Neural cell (in vitro differentiated cells): ENCODE measurements at regions not wholly inside any gene's neighbourhood (a gene's known extent, or its start where the extent isn't known, plus 50 kb on each side); places are given as distances from the start of the nearest gene placed in this dataset.

Experiments
- H2AFZ ChIP-seq: fragments of 200-600, 300-800 bp; sonication (generic), shearing (Covaris generic); 2 replicates; pipeline ENCODE4 v1.6.0; 2014; ENCODE audit warnings: low read depth, mild to moderate bottlenecking, antibody characterized with exemption, low read length, moderate library complexity
- H3F3A ChIP-seq: fragments of 200-600 bp; shearing (Covaris generic); 2 replicates; pipeline ENCODE4 v1.6.1; 2016; ENCODE audit warnings: mild to moderate bottlenecking, moderate library complexity, mixed read lengths, antibody characterized with exemption, low read length; ENCODE audit not compliant: insufficient read depth, poor library complexity, severe bottlenecking
- H3K27ac ChIP-seq: fragments of 200-600, 300-800 bp; sonication (generic), shearing (Covaris generic); 2 replicates; pipeline ENCODE4 v1.5.1; 2014; ENCODE audit warnings: mild to moderate bottlenecking, low read length, moderate library complexity
- H3K27me3 ChIP-seq: fragments of 300-800, 200-600 bp; sonication (generic), shearing (Covaris generic); 2 replicates; pipeline ENCODE4 v1.6.0; 2014; ENCODE audit warnings: mild to moderate bottlenecking, low read depth, low read length, moderate library complexity; ENCODE audit not compliant: insufficient read depth
- H3K36me3 ChIP-seq: fragments of 300-800, 200-600 bp; sonication (generic), shearing (Covaris generic); 2 replicates; pipeline ENCODE4 v1.5.1; 2014; ENCODE audit warnings: mild to moderate bottlenecking, antibody characterized with exemption, low read length, moderate library complexity; ENCODE audit not compliant: insufficient read depth
- H3K4me2 ChIP-seq: fragments of 300-800, 200-600 bp; sonication (generic), shearing (Covaris generic); 2 replicates; pipeline ENCODE4 v1.6.0; 2014; ENCODE audit warnings: mild to moderate bottlenecking, low read length
- H3K4me3 ChIP-seq: fragments of 300-800, 200-600 bp; sonication (generic), shearing (Covaris generic); 2 replicates; pipeline ENCODE4 v1.5.1; 2014; ENCODE audit warnings: mild to moderate bottlenecking, low read length, moderate library complexity
- H3K79me2 ChIP-seq: fragments of 200-600 bp; shearing (Covaris generic); replicated peaks from 2 replicates; pipeline ENCODE4 v1.6.0; 2014; ENCODE audit warnings: mild to moderate bottlenecking, low read length, moderate library complexity; ENCODE audit not compliant: insufficient read depth
- H3K9ac ChIP-seq: fragments of 300-800, 200-600 bp; sonication (generic), shearing (Covaris generic); 2 replicates; pipeline ENCODE4 v1.6.1; 2016; ENCODE audit warnings: mild to moderate bottlenecking, low read length, mixed read lengths
- H3K9me2 ChIP-seq: fragments of 200-600 bp; shearing (Covaris generic); 2 replicates; pipeline ENCODE4 v1.6.1; 2016; ENCODE audit warnings: mild to moderate bottlenecking, low read length, mixed read lengths; ENCODE audit not compliant: insufficient read depth
- H3K9me3 ChIP-seq: fragments of 200-600, 300-800 bp; sonication (generic), shearing (Covaris generic); 2 replicates; pipeline ENCODE4 v1.6.1; 2016; ENCODE audit warnings: mild to moderate bottlenecking, mixed run types, low read length, moderate library complexity, mixed read lengths
- H4K20me1 ChIP-seq: fragments of 200-600 bp; shearing (Covaris generic); 2 replicates; pipeline ENCODE4 v1.6.1; 2016; ENCODE audit warnings: mild to moderate bottlenecking, mixed run types; ENCODE audit not compliant: insufficient read depth
- EP300 ChIP-seq: fragments of 450-650 bp; conservative IDR thresholded peaks from 2 replicates; pipeline ENCODE4 v1.6.1; 2014; ENCODE audit warnings: antibody characterized with exemption, mild to moderate bottlenecking, moderate library complexity; ENCODE audit not compliant: poor library complexity, severe bottlenecking
- EZH2 ChIP-seq: fragments of 200-600, 300-800 bp; shearing (Covaris generic), sonication (generic); IDR thresholded peaks from 2 replicates; pipeline ENCODE4 v1.6.1; 2014; ENCODE audit warnings: antibody characterized with exemption, low read length, borderline replicate concordance, mild to moderate bottlenecking; ENCODE audit not compliant: insufficient read depth, poor library complexity, severe bottlenecking
- MXI1 ChIP-seq: fragments of 450-650 bp; conservative IDR thresholded peaks from 2 replicates; pipeline ENCODE4 v1.6.1; 2014; ENCODE audit warnings: antibody characterized with exemption, mild to moderate bottlenecking; ENCODE audit not compliant: poor library complexity, severe bottlenecking
- POLR2AphosphoS5 ChIP-seq: IDR thresholded peaks from 2 replicates; pipeline ENCODE4 v1.6.1; 2012
- RAD21 ChIP-seq: fragments of 450-650 bp; conservative IDR thresholded peaks from 2 replicates; pipeline ENCODE4 v1.6.1; 2014; ENCODE audit warnings: antibody characterized with exemption, mild to moderate bottlenecking, moderate library complexity
- SMC3 ChIP-seq: fragments of 450-650 bp; conservative IDR thresholded peaks from 2 replicates; pipeline ENCODE4 v1.6.1; 2014; ENCODE audit warnings: antibody characterized with exemption, mild to moderate bottlenecking, moderate library complexity; ENCODE audit not compliant: poor library complexity
- TAF1 ChIP-seq: IDR thresholded peaks from 2 replicates; pipeline ENCODE4 v1.6.1; 2012; ENCODE audit warnings: low read depth
- TF ChIP-seq, protein P1 (sequence below): IDR thresholded peaks from 2 replicates; pipeline ENCODE4 v1.6.1; 2012; ENCODE audit warnings: borderline replicate concordance
- TF ChIP-seq, protein P2 (sequence below): fragments of 450-650 bp; IDR thresholded peaks from 2 replicates; pipeline ENCODE4 v1.5.1; 2014; ENCODE audit warnings: antibody characterized with exemption, mild to moderate bottlenecking, moderate library complexity; ENCODE audit not compliant: poor library complexity, severe bottlenecking

DNA sequence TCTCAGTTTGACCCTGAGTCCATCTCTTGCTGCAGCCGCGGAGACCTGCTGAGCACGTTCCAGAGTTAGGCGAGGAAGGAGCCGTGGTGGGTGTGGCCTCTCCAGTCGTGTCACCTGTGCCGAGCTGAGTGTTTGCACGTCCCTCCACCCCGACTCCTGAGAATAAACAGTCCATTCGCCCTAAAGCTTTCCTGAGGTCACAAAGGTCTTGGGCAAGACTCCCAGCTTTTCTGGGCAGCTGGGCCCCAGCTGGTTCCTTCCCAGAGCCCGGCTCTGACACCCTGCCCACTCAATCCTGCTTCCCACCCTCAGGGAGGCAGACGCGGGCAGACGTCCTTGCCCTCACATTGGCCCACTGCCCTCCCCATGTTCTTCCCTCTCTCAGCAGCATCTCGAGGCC, 142.2 kb downstream of the KCTD15 start:
- Histone ChIP-seq H3K9ac (no peak overlapping the region), H3K79me2 (no peaks in the 10 kb centered on the region), H3K36me3 (no peaks in the 10 kb centered on the region), H3K27me3 (no peaks in the 10 kb centered on the region), H2AFZ (no peak overlapping the region), H3F3A (no peaks in the 10 kb centered on the region), H3K4me2 (no peak overlapping the region), H4K20me1 (no peaks in the 10 kb centered on the region), H3K4me3 (no peak overlapping the region), H3K9me3 (no peaks in the 10 kb centered on the region), H3K27ac (no peak overlapping the region), H3K9me2 (no peaks in the 10 kb centered on the region)
- no peak for TF ChIP-seq EP300
- TF ChIP-seq, protein P1, sequence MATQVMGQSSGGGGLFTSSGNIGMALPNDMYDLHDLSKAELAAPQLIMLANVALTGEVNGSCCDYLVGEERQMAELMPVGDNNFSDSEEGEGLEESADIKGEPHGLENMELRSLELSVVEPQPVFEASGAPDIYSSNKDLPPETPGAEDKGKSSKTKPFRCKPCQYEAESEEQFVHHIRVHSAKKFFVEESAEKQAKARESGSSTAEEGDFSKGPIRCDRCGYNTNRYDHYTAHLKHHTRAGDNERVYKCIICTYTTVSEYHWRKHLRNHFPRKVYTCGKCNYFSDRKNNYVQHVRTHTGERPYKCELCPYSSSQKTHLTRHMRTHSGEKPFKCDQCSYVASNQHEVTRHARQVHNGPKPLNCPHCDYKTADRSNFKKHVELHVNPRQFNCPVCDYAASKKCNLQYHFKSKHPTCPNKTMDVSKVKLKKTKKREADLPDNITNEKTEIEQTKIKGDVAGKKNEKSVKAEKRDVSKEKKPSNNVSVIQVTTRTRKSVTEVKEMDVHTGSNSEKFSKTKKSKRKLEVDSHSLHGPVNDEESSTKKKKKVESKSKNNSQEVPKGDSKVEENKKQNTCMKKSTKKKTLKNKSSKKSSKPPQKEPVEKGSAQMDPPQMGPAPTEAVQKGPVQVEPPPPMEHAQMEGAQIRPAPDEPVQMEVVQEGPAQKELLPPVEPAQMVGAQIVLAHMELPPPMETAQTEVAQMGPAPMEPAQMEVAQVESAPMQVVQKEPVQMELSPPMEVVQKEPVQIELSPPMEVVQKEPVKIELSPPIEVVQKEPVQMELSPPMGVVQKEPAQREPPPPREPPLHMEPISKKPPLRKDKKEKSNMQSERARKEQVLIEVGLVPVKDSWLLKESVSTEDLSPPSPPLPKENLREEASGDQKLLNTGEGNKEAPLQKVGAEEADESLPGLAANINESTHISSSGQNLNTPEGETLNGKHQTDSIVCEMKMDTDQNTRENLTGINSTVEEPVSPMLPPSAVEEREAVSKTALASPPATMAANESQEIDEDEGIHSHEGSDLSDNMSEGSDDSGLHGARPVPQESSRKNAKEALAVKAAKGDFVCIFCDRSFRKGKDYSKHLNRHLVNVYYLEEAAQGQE = no peak
- no peak for TF ChIP-seq MXI1
- TF ChIP-seq EZH2 = no peak
- no peak for TF ChIP-seq SMC3
- TF ChIP-seq POLR2AphosphoS5 = no peak

DNA sequence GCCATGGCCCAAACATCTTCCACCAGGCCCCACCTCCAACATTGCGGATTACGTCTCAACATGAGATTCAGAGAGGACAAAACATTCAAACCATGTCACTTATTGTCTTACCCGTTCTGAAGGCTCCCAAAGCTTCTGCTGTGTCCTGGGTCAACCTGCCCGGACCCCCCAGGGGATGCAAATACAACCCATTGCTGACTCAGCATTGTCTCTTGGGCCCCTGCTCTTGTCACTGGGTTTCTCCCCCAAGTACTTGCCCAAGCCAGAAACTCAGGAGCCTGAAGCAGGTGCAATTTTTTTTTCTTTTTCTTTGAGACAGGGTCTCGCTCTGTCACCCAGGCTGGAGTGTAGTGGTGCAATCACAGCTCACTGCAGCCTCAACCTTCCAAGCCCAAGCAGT, 144.5 kb downstream of the KCTD15 start:
- H3K36me3 ChIP-seq = no peaks in the 10 kb centered on the region
- no peaks in the 10 kb centered on the region for H4K20me1 ChIP-seq
- no peaks in the 10 kb centered on the region for H3K9me2 ChIP-seq
- no peak overlapping the region for H2AFZ ChIP-seq
- H3F3A ChIP-seq = no peaks in the 10 kb centered on the region
- no peaks in the 10 kb centered on the region for H3K79me2 ChIP-seq
- H3K27ac ChIP-seq = no peak overlapping the region
- no peaks in the 10 kb centered on the region for H3K9me3 ChIP-seq
- H3K9ac ChIP-seq = no peak overlapping the region
- no peaks in the 10 kb centered on the region for H3K27me3 ChIP-seq
- no peak overlapping the region for H3K4me3 ChIP-seq
- no peak overlapping the region for H3K4me2 ChIP-seq
- TF ChIP-seq TAF1 = no peak
- no peak for TF ChIP-seq EP300
- no peak for TF ChIP-seq RAD21
- TF ChIP-seq, protein P2, sequence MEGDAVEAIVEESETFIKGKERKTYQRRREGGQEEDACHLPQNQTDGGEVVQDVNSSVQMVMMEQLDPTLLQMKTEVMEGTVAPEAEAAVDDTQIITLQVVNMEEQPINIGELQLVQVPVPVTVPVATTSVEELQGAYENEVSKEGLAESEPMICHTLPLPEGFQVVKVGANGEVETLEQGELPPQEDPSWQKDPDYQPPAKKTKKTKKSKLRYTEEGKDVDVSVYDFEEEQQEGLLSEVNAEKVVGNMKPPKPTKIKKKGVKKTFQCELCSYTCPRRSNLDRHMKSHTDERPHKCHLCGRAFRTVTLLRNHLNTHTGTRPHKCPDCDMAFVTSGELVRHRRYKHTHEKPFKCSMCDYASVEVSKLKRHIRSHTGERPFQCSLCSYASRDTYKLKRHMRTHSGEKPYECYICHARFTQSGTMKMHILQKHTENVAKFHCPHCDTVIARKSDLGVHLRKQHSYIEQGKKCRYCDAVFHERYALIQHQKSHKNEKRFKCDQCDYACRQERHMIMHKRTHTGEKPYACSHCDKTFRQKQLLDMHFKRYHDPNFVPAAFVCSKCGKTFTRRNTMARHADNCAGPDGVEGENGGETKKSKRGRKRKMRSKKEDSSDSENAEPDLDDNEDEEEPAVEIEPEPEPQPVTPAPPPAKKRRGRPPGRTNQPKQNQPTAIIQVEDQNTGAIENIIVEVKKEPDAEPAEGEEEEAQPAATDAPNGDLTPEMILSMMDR = no peak
- TF ChIP-seq SMC3 = no peak
- no peak for TF ChIP-seq POLR2AphosphoS5
- TF ChIP-seq EZH2 = no peak
- no peak for TF ChIP-seq MXI1
- TF ChIP-seq, protein P1 = no peak
